H1 (cell line): ENCODE measurements at regions not wholly inside any gene's neighbourhood (a gene's known extent, or its start where the extent isn't known, plus 50 kb on each side); places are given as distances from the start of the nearest gene placed in this dataset.

ENCODE experiments used
- EZH2 ChIP-seq: fragments of 200-600 bp; sonication (generic); IDR thresholded peaks from 2 replicates; pipeline ENCODE4 v1.7.1; 2012; ENCODE audit warnings: low read depth, mild to moderate bottlenecking, moderate library complexity, low read length, inconsistent platforms; ENCODE audit not compliant: severe bottlenecking
- GTF2F1 ChIP-seq: IDR thresholded peaks from 2 replicates; pipeline ENCODE4 v1.6.1; 2012; ENCODE audit warnings: low read depth, low read length, improper control_type of control experiment, borderline replicate concordance
- PHF8 ChIP-seq: fragments of 200-600 bp; sonication (generic); conservative IDR thresholded peaks from 2 replicates; pipeline ENCODE4 v1.7.1; 2012; ENCODE audit warnings: low read depth, mild to moderate bottlenecking, inconsistent platforms, low read length, moderate library complexity
- POLR2AphosphoS5 ChIP-seq: IDR thresholded peaks from 2 replicates; pipeline ENCODE4 v1.6.1; 2011; ENCODE audit warnings: low read depth, low read length
- TF ChIP-seq, protein P1 (sequence below): IDR thresholded peaks from 2 replicates; pipeline ENCODE4 v1.6.1; 2012; ENCODE audit warnings: inconsistent platforms

DNA sequence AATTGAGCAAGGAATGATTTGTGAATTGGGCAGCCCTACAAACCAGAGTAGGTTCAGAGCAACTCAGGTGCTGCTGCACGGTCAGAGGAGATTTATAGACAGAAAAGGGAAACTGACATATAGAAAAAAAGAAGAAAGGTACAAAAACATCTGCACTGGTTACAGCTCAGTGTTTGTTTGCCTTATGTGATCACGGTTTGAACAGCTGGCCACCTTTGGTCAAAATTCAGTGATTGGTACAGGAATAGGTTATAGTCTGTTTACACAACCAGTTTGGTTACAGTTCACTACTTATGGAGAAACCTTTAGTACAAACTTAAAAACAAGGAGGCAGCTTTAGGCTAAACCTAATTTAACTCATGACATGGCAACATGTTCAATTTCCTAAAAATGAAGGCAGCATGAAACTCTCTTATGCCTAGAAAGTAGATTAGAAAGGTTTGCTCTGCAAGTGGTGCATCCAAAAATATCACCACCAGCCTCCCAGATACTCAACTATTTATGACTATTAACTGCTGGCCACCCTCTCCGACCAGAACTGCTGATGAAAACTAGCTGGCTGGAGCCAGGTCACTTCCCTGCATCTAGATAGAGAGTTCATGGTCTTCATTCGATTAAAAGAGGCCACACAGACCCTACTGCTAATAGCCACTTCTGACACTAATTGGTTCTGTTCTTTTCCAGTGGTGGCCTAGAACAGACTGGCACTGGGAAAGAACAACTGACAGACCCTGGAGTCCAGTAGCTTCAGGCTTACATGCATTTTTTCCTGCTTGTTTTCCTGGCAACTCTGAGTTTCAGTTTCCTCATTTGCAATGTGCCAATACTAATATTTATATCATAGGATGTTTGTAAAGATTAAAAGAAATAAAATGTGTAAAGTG lies 548.0 kb downstream of the CCSER2 start:
- TF ChIP-seq GTF2F1 = no peak
- TF ChIP-seq PHF8 = no peak
- no peak for TF ChIP-seq POLR2AphosphoS5
- TF ChIP-seq EZH2 = no peak
- TF ChIP-seq, protein P1, sequence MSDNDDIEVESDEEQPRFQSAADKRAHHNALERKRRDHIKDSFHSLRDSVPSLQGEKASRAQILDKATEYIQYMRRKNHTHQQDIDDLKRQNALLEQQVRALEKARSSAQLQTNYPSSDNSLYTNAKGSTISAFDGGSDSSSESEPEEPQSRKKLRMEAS = no peak
